HG03558 (cell line): ENCODE measurements at regions not wholly inside any gene's neighbourhood (a gene's known extent, or its start where the extent isn't known, plus 50 kb on each side); places are given as distances from the start of the nearest gene placed in this dataset.

Source experiments
- ATAC-seq: cut with Tn5 transposase; IDR thresholded peaks from one replicate; pipeline ENCODE4 v1.9.1; 2021; ENCODE audit warnings: moderate number of reproducible peaks; ENCODE audit not compliant: unreplicated experiment; ENCODE audit errors: extremely low read depth

- ATAC-seq: no peak
These were observed 289.9 kb upstream of the FAM241A start for GRCh38 chr4:111855308-111855707.

- ATAC-seq: no peak
These were observed 281.2 kb upstream of the FAM241A start for GRCh38 chr4:111864066-111864465.

- no peak for ATAC-seq
These were observed 275.9 kb upstream of the FAM241A start for GRCh38 chr4:111869339-111869738.

GRCh38 chr4:111871802-111872201, 273.5 kb upstream of the FAM241A start:
- no peak for ATAC-seq

- ATAC-seq: no peak
These were observed 271.5 kb upstream of the FAM241A start for GRCh38 chr4:111873801-111874200.

GRCh38 chr4:111879539-111879938, 265.7 kb upstream of the FAM241A start:
- no peak for ATAC-seq

GRCh38 chr4:111880116-111880515, 265.1 kb upstream of the FAM241A start:
- ATAC-seq: no peak

GRCh38 chr4:111883557-111883999, 261.7 kb upstream of the FAM241A start:
- no peak for ATAC-seq

- ATAC-seq: no peak
These were observed 254.8 kb upstream of the FAM241A start for GRCh38 chr4:111890412-111890811.

- ATAC-seq: no peak
These were observed 239.7 kb upstream of the FAM241A start for GRCh38 chr4:111905511-111905910.

- ATAC-seq: no peak
These were observed 225.6 kb upstream of the FAM241A start for GRCh38 chr4:111919639-111920038.

GRCh38 chr4:111921714-111922113, 223.5 kb upstream of the FAM241A start:
- no peak for ATAC-seq

GRCh38 chr4:111923786-111924185, 221.5 kb upstream of the FAM241A start:
- no peak for ATAC-seq

- no peak for ATAC-seq
These were observed 220.6 kb upstream of the FAM241A start for GRCh38 chr4:111924696-111925095.

GRCh38 chr4:111930659-111931058, 214.6 kb upstream of the FAM241A start:
- ATAC-seq: peak; percentile 99

GRCh38 chr4:111933703-111934102, 211.6 kb upstream of the FAM241A start:
- no peak for ATAC-seq

- no peak for ATAC-seq
These were observed 210.9 kb upstream of the FAM241A start for GRCh38 chr4:111934314-111934713.

GRCh38 chr4:111937368-111937767, 207.9 kb upstream of the FAM241A start:
- ATAC-seq: no peak

GRCh38 chr4:111941957-111942356, 203.3 kb upstream of the FAM241A start:
- ATAC-seq: no peak

GRCh38 chr4:111943796-111944203, 201.5 kb upstream of the FAM241A start:
- peak; percentile 84 for ATAC-seq

- ATAC-seq: no peak
These were observed 200.2 kb upstream of the FAM241A start for GRCh38 chr4:111945014-111945413.

GRCh38 chr4:111946800-111947199, 198.5 kb upstream of the FAM241A start:
- no peak for ATAC-seq

- no peak for ATAC-seq
These were observed 192.6 kb upstream of the FAM241A start for GRCh38 chr4:111952688-111953087.
